ENCODE measurements at regions not wholly inside any gene's neighbourhood (a gene's known extent, or its start where the extent isn't known, plus 50 kb on each side); places are given as distances from the start of the nearest gene placed in this dataset.

DNA sequence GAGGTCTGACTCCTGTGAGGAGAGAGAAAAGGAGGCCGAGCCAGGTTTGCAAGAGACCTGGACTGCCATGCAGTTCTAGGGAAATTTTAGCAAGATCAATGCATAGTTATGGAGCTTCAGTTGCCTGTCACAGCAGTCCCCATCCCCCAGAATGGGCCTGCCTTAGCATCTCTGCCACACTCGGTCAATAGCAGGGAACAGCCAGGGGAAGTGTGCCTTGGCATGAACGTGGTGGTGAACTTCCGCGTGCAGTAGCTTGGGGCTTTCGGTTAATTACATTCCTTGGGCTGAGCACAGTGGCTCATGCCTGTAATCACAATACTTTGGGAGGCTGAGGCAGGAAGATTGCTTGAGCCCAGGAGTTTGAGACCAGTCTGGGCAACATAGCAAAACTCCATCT lies 157.8 kb downstream of the TLE1 start:
- TF ChIP-seq, protein P1, sequence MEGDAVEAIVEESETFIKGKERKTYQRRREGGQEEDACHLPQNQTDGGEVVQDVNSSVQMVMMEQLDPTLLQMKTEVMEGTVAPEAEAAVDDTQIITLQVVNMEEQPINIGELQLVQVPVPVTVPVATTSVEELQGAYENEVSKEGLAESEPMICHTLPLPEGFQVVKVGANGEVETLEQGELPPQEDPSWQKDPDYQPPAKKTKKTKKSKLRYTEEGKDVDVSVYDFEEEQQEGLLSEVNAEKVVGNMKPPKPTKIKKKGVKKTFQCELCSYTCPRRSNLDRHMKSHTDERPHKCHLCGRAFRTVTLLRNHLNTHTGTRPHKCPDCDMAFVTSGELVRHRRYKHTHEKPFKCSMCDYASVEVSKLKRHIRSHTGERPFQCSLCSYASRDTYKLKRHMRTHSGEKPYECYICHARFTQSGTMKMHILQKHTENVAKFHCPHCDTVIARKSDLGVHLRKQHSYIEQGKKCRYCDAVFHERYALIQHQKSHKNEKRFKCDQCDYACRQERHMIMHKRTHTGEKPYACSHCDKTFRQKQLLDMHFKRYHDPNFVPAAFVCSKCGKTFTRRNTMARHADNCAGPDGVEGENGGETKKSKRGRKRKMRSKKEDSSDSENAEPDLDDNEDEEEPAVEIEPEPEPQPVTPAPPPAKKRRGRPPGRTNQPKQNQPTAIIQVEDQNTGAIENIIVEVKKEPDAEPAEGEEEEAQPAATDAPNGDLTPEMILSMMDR (IDR thresholded peaks at IDR 0.05): no peak
- no peak for TF ChIP-seq EP300 (IDR thresholded peaks at IDR 0.05)
